ENCODE measurements at regions not wholly inside any gene's neighbourhood (a gene's known extent, or its start where the extent isn't known, plus 50 kb on each side); places are given as distances from the start of the nearest gene placed in this dataset.

GRCh38 chr14:97367278-97367677 lies 570.1 kb downstream of the VRK1 start:
- TF ChIP-seq POLR2AphosphoS5 (IDR thresholded peaks at IDR 0.05; ENCODE audit: low read depth, low read length), result no peak
- TF ChIP-seq PAX5 (IDR thresholded peaks at IDR 0.05; ENCODE audit: insufficient read depth, low read length, severe bottlenecking), result no peak
- TF ChIP-seq POU2F2 (IDR thresholded peaks at IDR 0.05; ENCODE audit: low read depth, low read length), result no peak
- TF ChIP-seq POLR2A (IDR thresholded peaks at IDR 0.05; ENCODE audit: low read depth, low read length), result no peak
- no peak for TF ChIP-seq SPI1 (IDR thresholded peaks at IDR 0.05; ENCODE audit: low read depth, low read length)
- TF ChIP-seq TAF1 (IDR thresholded peaks at IDR 0.05; ENCODE audit: low read depth, low read length), result no peak
- FAIRE-seq (no peak), DNase-seq (ENCODE audit: insufficient read length, low spot score) (no peak)

GRCh38 chr14:97368049-97368448 lies 570.9 kb downstream of the VRK1 start:
- no peak for TF ChIP-seq POU2F2 (IDR thresholded peaks at IDR 0.05; ENCODE audit: low read depth, low read length)
- no peak for TF ChIP-seq TAF1 (IDR thresholded peaks at IDR 0.05; ENCODE audit: low read depth, low read length)
- no peak for TF ChIP-seq POLR2A (IDR thresholded peaks at IDR 0.05; ENCODE audit: low read depth, low read length)
- TF ChIP-seq PAX5 (IDR thresholded peaks at IDR 0.05; ENCODE audit: insufficient read depth, low read length, severe bottlenecking), result no peak
- no peak for TF ChIP-seq SPI1 (IDR thresholded peaks at IDR 0.05; ENCODE audit: low read depth, low read length)
- no peak for TF ChIP-seq POLR2AphosphoS5 (IDR thresholded peaks at IDR 0.05; ENCODE audit: low read depth, low read length)
- FAIRE-seq (no peak), DNase-seq (ENCODE audit: insufficient read length, low spot score) (no peak)

- FAIRE-seq, result no peak
- TF ChIP-seq POLR2A (IDR thresholded peaks at IDR 0.05; ENCODE audit: low read depth, low read length), result no peak
- TF ChIP-seq POLR2AphosphoS5 (IDR thresholded peaks at IDR 0.05; ENCODE audit: low read depth, low read length), result no peak
- TF ChIP-seq TAF1 (IDR thresholded peaks at IDR 0.05; ENCODE audit: low read depth, low read length), result no peak
- no peak for TF ChIP-seq POU2F2 (IDR thresholded peaks at IDR 0.05; ENCODE audit: low read depth, low read length)
- no peak for TF ChIP-seq SPI1 (IDR thresholded peaks at IDR 0.05; ENCODE audit: low read depth, low read length)
- no peak for TF ChIP-seq PAX5 (IDR thresholded peaks at IDR 0.05; ENCODE audit: insufficient read depth, low read length, severe bottlenecking)
- no peak for DNase-seq (ENCODE audit: insufficient read length, low spot score)
Measured at GRCh38 chr14:97368900-97369564, 571.9 kb downstream of the VRK1 start.

- DNase-seq (ENCODE audit: insufficient read length, low spot score), result no peak
- TF ChIP-seq PAX5 (IDR thresholded peaks at IDR 0.05; ENCODE audit: insufficient read depth, low read length, severe bottlenecking) (no peak), POU2F2 (IDR thresholded peaks at IDR 0.05; ENCODE audit: low read depth, low read length) (no peak), TAF1 (IDR thresholded peaks at IDR 0.05; ENCODE audit: low read depth, low read length) (no peak), POLR2AphosphoS5 (IDR thresholded peaks at IDR 0.05; ENCODE audit: low read depth, low read length) (no peak), POLR2A (IDR thresholded peaks at IDR 0.05; ENCODE audit: low read depth, low read length) (no peak), SPI1 (IDR thresholded peaks at IDR 0.05; ENCODE audit: low read depth, low read length) (no peak)
- no peak for FAIRE-seq
Measured at GRCh38 chr14:97369901-97370300, 572.7 kb downstream of the VRK1 start.

GRCh38 chr14:97376310-97376709 lies 579.1 kb downstream of the VRK1 start:
- FAIRE-seq (no peak), DNase-seq (ENCODE audit: insufficient read length, low spot score) (no peak)
- TF ChIP-seq TAF1 (IDR thresholded peaks at IDR 0.05; ENCODE audit: low read depth, low read length), result no peak
- no peak for TF ChIP-seq POU2F2 (IDR thresholded peaks at IDR 0.05; ENCODE audit: low read depth, low read length)
- TF ChIP-seq SPI1 (IDR thresholded peaks at IDR 0.05; ENCODE audit: low read depth, low read length), result no peak
- TF ChIP-seq POLR2AphosphoS5 (IDR thresholded peaks at IDR 0.05; ENCODE audit: low read depth, low read length), result no peak
- TF ChIP-seq PAX5 (IDR thresholded peaks at IDR 0.05; ENCODE audit: insufficient read depth, low read length, severe bottlenecking), result no peak
- no peak for TF ChIP-seq POLR2A (IDR thresholded peaks at IDR 0.05; ENCODE audit: low read depth, low read length)

GRCh38 chr14:97377550-97377949 lies 580.4 kb downstream of the VRK1 start:
- DNase-seq (ENCODE audit: insufficient read length, low spot score) (no peak), FAIRE-seq (no peak)
- no peak for TF ChIP-seq PAX5 (IDR thresholded peaks at IDR 0.05; ENCODE audit: insufficient read depth, low read length, severe bottlenecking)
- no peak for TF ChIP-seq POLR2A (IDR thresholded peaks at IDR 0.05; ENCODE audit: low read depth, low read length)
- TF ChIP-seq SPI1 (IDR thresholded peaks at IDR 0.05; ENCODE audit: low read depth, low read length), result no peak
- TF ChIP-seq POU2F2 (IDR thresholded peaks at IDR 0.05; ENCODE audit: low read depth, low read length), result no peak
- no peak for TF ChIP-seq TAF1 (IDR thresholded peaks at IDR 0.05; ENCODE audit: low read depth, low read length)
- TF ChIP-seq POLR2AphosphoS5 (IDR thresholded peaks at IDR 0.05; ENCODE audit: low read depth, low read length), result no peak

- DNase-seq (ENCODE audit: insufficient read length, low spot score) (no peak), FAIRE-seq (no peak)
- no peak for TF ChIP-seq TAF1 (IDR thresholded peaks at IDR 0.05; ENCODE audit: low read depth, low read length)
- TF ChIP-seq POU2F2 (IDR thresholded peaks at IDR 0.05; ENCODE audit: low read depth, low read length), result no peak
- TF ChIP-seq SPI1 (IDR thresholded peaks at IDR 0.05; ENCODE audit: low read depth, low read length), result no peak
- no peak for TF ChIP-seq POLR2AphosphoS5 (IDR thresholded peaks at IDR 0.05; ENCODE audit: low read depth, low read length)
- TF ChIP-seq POLR2A (IDR thresholded peaks at IDR 0.05; ENCODE audit: low read depth, low read length), result no peak
- no peak for TF ChIP-seq PAX5 (IDR thresholded peaks at IDR 0.05; ENCODE audit: insufficient read depth, low read length, severe bottlenecking)
Measured at GRCh38 chr14:97379091-97379531, 581.9 kb downstream of the VRK1 start.

- FAIRE-seq, result no peak
- no peak for DNase-seq (ENCODE audit: insufficient read length, low spot score)
- no peak for TF ChIP-seq POU2F2 (IDR thresholded peaks at IDR 0.05; ENCODE audit: low read depth, low read length)
- TF ChIP-seq POLR2A (IDR thresholded peaks at IDR 0.05; ENCODE audit: low read depth, low read length), result no peak
Measured at GRCh38 chr14:97380539-97380941, 583.4 kb downstream of the VRK1 start.

GRCh38 chr14:97381309-97381708 lies 584.1 kb downstream of the VRK1 start:
- TF ChIP-seq POLR2A (IDR thresholded peaks at IDR 0.05; ENCODE audit: low read depth, low read length) (no peak), TAF1 (IDR thresholded peaks at IDR 0.05; ENCODE audit: low read depth, low read length) (no peak), PAX5 (IDR thresholded peaks at IDR 0.05; ENCODE audit: insufficient read depth, low read length, severe bottlenecking) (no peak), POU2F2 (IDR thresholded peaks at IDR 0.05; ENCODE audit: low read depth, low read length) (no peak), POLR2AphosphoS5 (IDR thresholded peaks at IDR 0.05; ENCODE audit: low read depth, low read length) (no peak), SPI1 (IDR thresholded peaks at IDR 0.05; ENCODE audit: low read depth, low read length) (no peak)
- FAIRE-seq (no peak), DNase-seq (ENCODE audit: insufficient read length, low spot score) (no peak)

Data from GM12891 (cell line).